ENCODE measurements at regions not wholly inside any gene's neighbourhood (a gene's known extent, or its start where the extent isn't known, plus 50 kb on each side); places are given as distances from the start of the nearest gene placed in this dataset.
"Not testable (repeated sequence)": the region's sequence is repeated elsewhere in the genome, so short reads cannot be mapped to it uniquely, and the experiment has no call there.

DNA sequence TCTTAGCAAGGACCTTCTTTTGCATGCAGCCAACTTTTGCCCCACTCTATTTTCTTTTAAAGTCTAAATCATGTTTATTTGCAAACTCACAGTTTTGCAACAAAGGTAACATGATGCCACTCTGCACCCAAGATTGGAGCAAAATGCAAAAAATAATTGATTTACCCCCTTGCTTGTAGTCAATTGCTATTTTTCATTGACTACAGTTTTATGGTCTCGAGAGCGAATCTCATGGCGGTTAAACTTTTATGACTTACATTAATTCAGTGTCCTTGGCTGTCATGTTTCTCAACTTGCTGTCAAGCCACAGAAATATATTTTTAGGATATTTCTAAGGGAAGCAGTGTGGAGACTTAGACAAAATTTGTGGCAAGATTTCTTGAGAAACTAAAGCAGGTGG, 110.0 kb upstream of the JCAD start:
- no peak for DNase-seq

DNA sequence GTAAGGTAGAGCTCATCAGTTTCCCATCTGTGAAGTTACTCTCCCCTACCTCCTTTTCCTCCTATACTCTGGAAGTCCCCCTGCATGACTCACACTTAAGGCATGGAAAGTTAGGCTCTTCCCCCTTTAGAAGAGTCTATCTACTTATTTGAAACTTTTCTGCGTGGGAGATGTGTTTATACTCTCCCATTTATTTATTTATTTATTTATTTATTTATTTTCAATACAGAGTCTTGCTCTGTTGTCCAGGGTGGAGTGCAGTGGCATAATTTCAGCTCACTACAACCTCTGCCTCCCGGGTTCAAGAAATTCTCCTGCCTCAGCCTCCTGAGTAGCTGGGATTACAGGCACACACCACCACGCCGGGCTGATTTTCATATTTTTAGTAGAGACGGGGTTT, 107.5 kb upstream of the JCAD start:
- DNase-seq, result no peak

DNA sequence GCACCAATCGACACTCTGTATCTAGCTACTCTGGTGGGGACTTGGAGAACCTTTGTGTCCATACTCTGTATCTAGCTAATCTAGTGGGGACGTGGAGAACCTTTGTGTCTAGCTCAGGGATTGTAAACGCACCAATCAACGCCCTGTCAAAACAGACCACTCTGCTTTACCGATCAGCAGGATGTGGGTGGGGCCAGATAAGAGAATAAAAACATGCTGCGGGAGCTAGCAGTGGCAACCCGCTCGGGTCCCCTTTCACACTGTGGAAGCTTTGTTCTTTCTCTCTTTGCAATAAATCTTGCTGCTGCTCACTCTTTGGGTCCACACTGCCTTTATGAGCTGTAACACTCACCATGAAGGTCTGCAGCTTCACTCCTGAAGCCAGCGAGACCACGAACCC, 104.0 kb upstream of the JCAD start:
- DNase-seq, result not testable (repeated sequence)

DNA sequence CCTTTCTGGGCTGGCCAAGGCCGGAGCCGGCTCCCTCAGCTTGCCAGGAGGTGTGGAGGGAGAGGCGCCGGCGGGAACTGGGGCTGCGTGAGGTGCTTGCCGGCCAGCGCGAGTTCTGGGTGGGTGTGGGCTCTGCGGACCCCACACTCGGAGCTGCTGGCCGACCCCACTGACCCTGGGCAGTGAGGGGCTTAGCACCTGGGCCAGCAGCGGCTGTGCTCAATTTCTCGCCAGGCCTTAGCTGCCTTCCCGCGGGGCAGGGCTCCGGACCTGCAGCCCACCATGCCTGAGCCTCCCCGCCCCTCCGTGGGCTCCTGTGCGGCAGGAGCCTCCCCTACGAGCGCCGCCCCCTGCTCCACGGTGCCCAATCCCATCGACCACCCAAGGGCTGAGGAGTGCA, 103.4 kb upstream of the JCAD start:
- not testable (repeated sequence) for DNase-seq

DNA sequence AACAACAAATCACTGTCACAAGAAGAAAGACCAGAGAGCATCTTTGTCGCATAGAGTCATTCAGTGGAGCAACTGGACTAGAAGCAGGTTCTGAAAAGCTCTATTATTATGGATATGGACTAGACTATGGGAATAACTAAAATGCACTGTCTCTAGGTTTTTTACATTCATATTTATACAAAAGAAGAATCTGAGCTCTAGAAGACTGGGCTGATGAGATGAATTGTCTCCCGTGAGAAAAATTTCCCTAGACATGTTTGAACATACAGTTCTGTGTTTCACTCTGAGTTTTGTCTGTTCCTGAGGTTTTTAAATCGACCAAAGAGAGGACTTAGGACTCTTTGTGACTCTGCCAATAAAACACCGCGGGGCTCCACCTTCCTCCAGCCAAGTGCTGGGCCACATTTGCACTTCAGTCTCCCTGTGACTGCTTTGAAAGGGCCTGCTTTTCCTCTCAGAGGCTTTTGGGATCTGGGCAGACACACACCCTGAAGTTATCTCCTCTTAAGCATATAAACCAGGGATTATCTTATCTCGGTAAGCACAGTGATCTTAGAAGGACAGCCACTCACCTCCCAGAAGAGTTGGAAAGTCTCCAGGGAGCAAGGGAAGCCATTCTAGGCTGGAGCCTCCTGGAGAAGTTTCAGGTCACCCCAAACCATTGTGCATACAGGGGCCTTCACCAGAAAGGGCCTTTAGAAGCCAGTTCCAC, 101.0 kb upstream of the JCAD start:
- DNase-seq, result no peak

DNA sequence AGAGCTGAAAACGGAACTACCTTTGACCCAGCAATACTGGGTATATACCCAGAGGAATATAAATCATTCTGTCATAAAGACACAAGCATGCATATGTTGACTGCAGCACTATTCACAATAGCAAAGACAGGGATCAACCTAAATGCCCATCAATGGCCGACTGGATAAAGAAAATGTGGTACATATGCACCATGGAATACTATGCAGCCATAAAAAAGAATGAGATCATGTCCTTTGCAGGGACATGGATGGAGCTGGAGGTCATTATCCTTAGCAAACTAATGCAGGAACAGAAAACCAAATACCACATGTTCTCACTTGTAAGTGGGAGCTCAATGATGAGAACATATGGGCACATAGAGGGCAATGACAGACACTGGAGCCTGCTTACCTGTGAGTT, 100.2 kb upstream of the JCAD start:
- not testable (repeated sequence) for DNase-seq

DNA sequence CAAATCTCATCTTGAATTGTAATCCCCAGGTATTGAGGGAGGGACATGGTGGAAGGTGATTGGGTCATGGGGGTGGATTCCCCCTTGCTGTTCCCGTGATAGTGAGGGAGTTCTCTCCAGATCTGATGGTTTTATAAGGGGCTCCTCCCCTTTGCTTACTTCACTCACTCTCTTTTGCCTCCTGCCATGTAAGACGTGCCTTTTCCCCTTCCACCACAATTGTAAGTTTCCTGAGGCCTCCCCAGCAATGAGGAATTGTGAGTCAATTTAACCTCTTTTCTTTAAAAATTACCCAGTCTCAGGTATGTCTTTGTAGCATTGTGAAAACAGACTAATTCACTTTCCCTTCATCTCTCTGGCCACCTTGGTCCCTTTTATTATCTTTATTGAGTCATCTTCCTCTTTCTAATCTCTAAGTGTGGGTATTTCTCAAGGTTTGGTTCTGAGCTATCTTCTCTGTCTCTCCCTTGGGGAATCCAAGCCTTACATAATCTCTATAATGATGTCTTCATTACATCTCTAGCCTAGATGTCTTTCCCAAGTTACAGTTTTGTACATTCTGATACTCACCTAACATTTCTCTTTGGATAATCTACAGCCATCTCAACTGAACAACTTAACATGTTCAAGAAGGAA, 99.1 kb upstream of the JCAD start:
- no peak for DNase-seq

DNA sequence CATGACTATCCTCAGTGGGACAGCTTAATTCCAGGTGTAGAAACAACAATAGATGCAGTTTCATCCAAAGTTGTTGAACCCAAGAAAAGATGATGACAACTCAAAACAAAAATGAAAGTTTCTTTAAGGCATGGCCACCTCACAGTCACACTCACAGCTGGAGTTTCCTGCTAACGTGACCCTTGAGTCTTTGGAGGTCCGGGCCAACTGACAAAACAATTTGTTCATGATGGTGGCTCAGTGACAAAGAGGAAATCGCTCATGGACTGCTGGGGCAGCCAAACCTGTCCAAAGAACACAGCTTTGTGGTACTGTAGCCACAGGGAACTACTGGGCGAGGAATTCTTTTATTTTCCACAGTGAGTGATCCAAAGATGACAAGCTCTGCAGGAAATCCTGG, 96.0 kb upstream of the JCAD start:
- no peak for DNase-seq

DNA sequence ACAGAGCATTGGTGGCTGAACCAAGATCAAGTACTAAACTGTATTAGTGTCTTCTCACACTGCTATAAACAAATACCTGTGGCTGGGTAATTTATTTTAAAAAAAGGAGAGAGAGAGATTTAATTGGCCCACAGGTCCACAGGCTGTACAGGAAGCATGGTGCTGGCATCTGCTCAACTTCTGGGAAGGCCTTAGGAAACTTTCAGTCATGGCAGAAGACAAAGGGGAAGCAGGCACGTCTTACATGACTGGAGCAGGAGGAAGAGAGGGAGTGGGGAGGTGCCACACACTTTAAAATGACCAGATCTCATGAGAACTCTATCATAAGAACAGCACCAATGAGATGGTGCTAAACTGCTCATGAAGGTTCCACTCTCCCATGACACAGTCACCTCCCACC, 95.2 kb upstream of the JCAD start:
- no peak for DNase-seq

DNA sequence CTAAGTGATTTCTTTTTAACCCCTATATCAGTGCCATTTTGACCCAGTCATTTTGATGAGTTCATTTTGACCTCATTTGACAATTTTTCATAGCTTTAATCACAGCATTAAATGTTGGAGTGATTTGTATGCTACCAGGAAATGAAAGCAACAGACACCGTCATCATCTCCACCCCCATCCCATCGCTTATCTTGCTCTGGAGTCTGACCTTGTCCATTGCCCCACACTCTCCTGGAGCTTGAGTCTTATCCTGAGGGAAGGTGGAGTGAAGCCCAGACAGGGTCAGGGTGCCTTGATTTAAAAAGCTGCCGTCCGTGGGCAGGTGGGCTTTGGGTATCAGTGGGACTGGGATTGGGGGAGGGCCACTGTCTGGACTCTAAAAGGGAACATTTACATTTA, 94.7 kb upstream of the JCAD start:
- DNase-seq, result no peak

DNA sequence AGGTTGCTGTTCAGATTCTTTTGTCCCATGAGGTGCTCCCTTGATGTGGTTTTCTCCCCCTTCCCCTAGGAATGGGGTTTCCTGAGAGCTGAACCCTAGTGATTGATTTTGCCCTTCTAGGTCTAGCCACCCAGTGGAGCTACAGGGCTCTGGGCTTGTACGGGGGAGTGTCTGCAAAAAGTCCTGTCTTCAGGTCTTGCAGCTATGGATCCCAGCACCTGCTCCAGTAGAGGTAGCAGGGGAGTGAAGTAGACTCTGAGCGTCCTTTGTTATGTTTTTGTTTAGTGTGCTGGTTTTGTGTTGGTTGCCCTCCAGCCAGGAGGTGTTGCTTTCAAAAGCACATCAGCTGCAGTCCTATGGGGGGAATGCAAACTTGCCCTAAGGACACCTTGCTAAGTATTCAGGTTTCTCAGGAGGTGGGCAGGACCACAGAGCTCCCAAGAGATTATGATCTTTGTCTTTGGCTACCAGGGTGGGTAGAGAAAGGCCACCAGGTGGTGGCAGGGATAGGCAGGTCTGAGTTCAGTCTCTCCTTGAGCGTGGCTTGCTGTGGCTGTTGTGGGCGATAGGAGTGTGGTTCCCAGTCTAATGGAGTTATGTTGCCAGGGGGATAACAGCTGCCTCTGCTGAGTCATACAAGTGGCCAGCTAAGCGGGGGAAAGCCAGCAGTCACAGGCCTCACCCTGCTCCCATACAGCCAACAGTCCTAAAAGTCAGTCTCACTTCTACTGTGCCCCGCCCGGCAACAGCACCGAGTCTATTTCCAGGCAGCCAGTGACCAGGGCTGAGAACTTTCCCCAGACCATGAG, 92.4 kb upstream of the JCAD start:
- DNase-seq, result no peak

DNA sequence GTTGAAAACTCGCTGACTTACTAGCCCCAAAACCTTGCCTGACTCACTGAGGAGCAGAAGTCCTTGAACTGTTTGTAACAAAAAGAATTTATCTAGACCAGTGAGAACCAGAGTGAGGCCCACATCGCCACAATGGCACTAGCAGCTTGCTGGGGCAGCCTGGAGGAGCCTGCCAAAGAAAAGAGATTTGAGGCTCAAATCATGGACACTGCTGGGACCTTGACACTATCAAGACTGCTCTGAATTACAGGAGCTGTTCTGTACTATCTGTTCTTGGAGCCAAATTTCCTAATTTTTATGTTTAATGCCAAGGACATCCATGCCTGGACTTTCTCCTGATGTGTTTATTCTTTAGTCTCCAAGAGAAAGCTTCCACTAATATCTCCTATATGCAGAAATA, 82.0 kb upstream of the JCAD start:
- DNase-seq, result no peak

DNA sequence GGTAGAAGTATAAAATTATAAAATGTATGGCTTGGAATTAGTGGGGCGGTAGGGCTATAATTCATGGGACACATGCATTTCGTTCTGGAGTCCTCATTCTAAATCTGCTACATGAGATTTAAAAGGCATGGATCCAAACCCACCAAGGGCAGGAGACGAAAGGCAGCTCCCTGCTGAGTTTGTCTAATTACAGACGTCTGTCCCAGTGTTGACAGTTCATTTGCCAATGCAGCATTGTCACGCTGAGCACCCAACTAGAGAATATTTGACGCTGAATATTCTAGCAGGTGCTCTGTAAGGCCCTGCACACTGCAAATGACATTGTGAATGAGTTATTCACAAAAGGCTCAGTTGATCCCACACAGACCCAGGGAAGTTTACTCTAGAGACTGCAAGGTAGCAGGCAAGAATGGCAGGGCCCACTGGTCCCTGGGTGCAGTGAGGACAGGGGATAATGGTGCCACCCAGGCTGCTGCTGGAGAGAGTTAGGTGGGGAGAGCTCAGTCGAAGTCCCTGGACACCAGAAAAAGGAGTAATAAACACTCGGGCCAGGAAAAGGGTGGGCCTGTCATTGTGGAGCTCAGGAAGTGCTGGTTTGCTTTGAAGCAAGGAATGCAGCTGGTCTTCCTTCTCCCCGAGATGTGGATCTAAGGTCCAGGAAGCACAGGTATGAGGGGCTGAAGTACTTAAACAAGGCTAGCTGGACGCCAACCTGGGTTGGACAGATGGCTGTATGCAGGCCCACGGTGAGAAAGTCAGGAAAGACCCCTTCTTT, 75.0 kb upstream of the JCAD start:
- no peak for DNase-seq

DNA sequence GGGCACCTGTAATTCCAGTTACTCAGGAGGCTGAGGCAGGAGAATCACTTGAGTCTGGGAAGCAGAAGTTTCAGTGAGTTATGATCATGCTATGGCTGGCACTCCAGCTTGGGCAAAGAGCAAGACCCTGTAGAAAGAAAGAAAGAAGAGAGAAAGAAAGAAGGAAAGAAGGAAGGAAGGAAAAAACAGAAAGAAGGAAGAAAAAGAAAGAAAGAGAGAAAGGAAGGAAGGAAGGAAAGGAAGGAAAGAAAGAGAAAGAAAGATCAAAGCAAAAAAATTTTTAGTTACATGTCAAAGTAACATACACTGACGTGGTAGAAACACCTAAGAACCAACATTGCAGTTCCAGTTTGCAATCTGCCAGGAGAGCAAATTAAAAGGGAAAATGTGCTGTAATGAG, 73.8 kb upstream of the JCAD start:
- DNase-seq, result no peak

DNA sequence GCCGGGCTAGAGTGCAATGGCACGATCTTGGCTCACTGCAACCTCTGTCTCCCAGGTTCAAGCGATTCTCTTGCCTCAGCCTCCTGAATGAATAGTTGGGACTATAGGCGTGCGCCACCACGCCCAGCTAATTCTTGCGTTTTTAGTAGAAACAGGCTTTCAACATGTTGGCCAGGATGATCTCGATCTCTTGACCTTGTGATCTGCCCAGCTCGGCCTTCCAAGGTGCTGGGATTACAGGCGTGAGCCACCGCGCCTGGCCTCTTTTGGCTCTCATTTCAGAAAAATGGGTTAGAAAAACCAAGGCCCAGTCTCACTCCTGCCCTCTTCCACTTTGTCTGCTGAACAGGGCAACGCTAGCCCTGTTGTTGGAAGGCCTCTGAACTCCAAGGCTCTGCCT, 72.0 kb upstream of the JCAD start:
- not testable (repeated sequence) for DNase-seq

DNA sequence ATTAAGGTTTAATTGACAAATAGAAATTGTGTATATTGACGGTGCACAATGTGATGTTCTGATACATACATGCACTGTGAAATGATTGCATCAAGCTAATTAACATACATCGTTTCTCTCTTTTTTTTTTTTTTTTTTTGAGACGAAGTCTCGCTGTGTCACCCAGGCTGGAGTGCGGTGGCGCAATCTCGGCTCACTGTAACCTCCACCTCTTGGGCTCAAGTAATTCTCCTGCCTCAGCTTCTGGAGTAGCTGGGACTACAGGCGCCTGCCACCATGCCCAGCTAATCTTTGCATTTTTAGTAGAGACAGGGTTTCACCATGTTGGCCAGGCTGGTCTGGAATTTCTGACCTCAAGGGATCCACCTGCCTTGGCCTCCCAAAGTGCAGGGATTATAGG, 69.9 kb upstream of the JCAD start:
- DNase-seq, result not testable (repeated sequence)

DNA sequence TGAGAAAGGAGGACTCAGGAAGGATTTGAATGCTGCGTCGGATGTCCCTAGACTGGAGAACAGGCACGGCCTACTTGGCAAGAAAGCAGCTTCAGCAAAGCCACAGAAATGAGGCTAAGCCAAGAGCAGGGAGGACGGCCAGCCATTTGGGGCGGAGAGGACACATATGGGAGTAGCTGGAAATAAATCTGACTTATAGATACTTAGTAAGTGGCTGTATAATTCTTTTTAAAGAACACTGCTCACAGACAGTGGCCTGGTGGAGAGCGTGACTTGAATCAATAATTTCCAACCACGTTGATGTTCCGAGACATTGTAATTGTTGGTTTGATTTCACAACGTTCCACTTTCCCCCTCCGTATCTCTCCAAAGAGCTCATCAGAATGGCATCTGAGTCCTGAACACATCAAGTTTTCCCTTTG, 67.7 kb upstream of the JCAD start:
- no peak for DNase-seq

DNA sequence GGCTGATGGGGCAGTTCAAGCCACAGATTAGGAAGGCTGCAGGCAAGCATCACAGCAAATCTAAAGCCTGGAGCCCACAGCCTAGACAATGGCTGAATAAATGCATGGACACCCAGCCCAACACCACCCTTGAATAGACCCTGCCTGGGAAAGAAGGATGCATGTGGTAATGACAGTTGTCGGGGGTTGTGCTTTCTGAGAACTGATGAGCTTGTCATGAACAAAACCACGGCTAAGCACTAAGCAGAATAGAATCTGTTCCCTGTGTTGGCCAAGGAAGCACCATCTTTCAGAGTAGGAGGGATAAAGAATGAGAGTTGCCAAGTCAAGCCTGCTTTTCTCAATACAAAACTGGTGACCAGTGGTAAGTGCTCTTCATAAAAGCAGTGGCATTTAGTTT, 66.1 kb upstream of the JCAD start:
- DNase-seq, result no peak

DNA sequence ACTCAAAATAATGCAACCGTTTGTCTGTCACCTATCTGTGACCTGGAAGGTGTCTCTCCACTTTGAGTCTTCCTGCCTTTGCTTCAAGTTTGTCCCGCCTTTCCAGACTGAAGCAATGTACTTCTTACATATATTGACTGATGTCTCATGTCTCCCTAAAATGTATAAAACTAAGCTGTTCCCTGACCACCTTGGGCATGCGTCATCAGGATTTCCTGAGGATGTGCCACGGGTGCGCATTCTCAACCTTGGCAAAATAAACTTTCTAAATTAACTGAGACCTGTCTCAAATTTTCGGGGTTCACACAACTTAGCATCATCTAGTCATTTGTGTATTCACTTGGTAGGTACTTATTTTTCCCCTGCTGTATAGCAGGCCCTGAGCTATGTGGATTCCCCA, 65.3 kb upstream of the JCAD start:
- DNase-seq, result no peak

DNA sequence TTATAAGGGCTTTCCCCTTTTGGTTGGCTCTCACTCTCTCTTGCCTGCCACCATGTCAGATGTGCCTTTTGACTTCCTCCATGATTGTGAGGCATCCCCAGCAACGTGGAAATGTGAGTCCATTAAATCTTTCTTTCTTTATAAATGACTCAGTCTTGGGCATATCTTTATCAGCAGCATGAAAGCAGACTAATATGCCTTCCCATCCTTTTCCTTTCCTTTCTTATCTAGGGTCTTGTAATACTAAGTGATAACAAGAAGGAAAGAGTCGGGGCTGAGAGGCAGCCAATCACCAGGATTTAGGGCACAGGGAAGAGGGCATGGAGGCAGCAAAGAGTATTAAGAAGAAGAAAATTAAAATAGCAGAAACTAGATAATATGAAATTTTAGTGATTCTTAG, 62.0 kb upstream of the JCAD start:
- DNase-seq, result no peak

DNA sequence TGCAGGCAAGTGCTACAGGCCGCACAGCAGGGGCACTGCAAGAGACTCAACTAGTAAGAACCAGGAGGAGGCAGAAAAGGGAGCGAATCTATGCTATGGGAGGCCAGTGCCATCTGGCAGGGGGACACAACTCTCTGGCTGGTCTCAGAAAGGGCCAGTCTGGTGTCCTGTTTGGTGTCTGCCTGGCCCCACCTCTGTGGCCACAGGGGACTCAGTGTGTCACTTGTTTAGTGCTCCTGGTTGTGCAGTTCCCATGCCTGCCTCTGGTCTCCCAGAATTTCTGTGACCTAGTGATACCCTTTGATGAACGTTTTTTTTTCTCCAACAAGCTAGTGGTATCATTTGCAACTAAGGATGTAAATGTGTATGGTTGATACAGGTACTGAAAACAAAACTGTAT, 59.2 kb upstream of the JCAD start:
- DNase-seq, result no peak

DNA sequence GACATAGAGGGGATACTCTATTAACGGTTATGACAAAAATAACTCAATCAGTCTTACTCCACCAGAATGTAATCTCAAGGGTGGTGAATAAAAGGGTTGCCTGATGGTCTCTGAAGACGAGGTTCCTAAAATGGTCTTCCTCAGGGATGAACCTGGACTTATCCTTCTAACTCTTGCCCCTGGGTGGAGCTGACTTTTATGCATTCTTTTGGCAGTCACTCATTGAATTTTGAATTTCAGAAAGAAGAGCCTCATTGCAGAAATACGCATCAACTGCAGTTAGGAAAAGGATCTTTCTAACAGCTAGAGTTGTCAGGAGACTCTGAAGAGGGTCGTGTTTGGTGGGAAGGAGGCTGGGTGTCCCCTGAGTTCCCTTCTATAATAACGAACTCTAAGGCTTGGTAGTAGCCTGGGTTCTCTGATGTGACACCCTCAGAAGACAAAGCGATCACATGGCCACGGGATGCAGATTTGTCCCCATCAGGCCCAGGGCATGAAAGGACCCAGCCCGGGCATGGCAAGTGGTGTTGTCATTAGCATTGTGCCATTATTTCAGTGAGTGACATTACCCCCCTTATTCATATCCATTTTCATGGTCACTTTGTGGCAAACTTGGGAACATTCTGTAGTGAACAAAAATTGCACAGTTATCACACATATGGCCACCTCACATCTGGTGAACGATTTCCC, 58.6 kb upstream of the JCAD start:
- DNase-seq, result no peak

DNA sequence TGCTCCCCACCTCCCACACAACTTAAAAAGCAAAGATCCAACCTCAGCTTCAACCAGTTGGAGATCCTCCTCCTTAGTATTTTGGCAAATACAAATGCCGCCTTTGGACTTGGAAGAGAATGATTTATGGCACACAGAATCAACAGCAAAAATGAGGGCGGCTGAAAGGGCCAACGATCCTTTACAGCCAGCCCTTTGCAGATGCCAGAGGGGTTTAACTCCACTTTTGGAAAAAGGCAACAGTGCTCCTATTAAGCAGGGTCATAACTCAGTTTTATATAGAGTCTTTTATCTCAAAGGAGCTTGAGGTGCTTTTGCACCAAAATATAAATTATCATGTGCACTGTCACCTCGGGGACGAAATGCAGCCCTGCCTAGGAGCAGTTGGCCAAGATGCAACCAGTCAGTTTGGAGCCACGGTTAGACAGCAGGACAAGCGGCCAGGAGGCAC, 56.7 kb upstream of the JCAD start:
- no peak for DNase-seq
